Spleen (tissue), 7 donors: ENCODE measurements at regions not wholly inside any gene's neighbourhood (a gene's known extent, or its start where the extent isn't known, plus 50 kb on each side); places are given as distances from the start of the nearest gene placed in this dataset.

Source experiments
- POLR2A ChIP-seq, 3 donors: fragments of 450-650 bp; IDR thresholded peaks; one replicate each; pipeline ENCODE4 v1.5.1; 2017; ENCODE audit warnings: antibody characterized with exemption in 3 of 3, mild to moderate bottlenecking in 1 of 3
- TF ChIP-seq, protein P1 (sequence below), 11 experiments: fragments of 200-600 bp in 7 of 11; fragments of 450-650 bp in 4 of 11; sonication (generic) in 4 of 11; IDR thresholded peaks in 8 of 11; conservative IDR thresholded peaks in 3 of 11; 1 replicate in 7 of 11; 2 replicates in 4 of 11; pipeline versions ENCODE4 v1.4.0 to v1.8.0; 2016 to 2021; ENCODE audit warnings: antibody characterized with exemption in 11 of 11, inconsistent platforms in 4 of 11, mild to moderate bottlenecking in 1 of 11
- donor health status: DM: no; HTN: no; CAD: no; lungs with moderate emphysema.
- donor health status: DM: no; HTN: no; CAD: no.
- donor health status: DM: no; HTN: no; CAD: no.

DNA sequence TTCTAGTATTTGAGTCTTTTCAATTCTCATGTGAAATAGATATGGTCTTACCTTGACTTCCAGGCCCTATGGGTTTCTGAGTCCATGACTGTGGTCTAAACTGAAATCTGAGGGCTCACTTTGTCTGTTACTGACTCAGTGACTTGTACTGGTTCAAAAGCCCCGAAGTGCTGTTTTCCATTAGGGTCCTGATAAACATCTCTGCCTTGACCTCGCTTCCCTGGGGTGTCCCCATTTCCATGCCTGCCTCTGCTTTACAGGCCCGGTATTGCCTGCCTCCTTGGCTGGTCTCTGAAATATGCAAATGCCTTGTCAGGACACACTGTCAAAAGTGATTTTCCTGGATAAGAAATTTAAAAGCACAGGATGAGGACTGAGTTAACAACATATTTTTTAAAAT lies 538.8 kb downstream of the SOCS6 start:
- TF ChIP-seq, protein P1, sequence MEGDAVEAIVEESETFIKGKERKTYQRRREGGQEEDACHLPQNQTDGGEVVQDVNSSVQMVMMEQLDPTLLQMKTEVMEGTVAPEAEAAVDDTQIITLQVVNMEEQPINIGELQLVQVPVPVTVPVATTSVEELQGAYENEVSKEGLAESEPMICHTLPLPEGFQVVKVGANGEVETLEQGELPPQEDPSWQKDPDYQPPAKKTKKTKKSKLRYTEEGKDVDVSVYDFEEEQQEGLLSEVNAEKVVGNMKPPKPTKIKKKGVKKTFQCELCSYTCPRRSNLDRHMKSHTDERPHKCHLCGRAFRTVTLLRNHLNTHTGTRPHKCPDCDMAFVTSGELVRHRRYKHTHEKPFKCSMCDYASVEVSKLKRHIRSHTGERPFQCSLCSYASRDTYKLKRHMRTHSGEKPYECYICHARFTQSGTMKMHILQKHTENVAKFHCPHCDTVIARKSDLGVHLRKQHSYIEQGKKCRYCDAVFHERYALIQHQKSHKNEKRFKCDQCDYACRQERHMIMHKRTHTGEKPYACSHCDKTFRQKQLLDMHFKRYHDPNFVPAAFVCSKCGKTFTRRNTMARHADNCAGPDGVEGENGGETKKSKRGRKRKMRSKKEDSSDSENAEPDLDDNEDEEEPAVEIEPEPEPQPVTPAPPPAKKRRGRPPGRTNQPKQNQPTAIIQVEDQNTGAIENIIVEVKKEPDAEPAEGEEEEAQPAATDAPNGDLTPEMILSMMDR (IDR thresholded peaks at IDR 0.05 in 8 of 11, conservative IDR thresholded peaks at IDR 0.05 in 3 of 11) = no peak
- TF ChIP-seq POLR2A (IDR thresholded peaks at IDR 0.05) = no peak
